Adrenal gland (tissue), 5 donors: ENCODE measurements at regions not wholly inside any gene's neighbourhood (a gene's known extent, or its start where the extent isn't known, plus 50 kb on each side); places are given as distances from the start of the nearest gene placed in this dataset.

Experiments used
- CTCF ChIP-seq, 6 experiments: fragments of 450-650 bp in 4 of 6; fragments of 200-600 bp in 2 of 6; sonication (generic) in 1 of 6; IDR thresholded peaks; 1 replicate in 5 of 6; 2 replicates in 1 of 6; pipeline versions ENCODE4 v1.5.1 to v1.8.0; 2016 to 2021; ENCODE audit warnings: antibody characterized with exemption in 6 of 6, mild to moderate bottlenecking in 2 of 6, moderate library complexity in 1 of 6
- POLR2A ChIP-seq, 2 donors: fragments of 450-650 bp; IDR thresholded peaks; one replicate each; pipeline ENCODE4 v1.6.1; 2017; ENCODE audit warnings: antibody characterized with exemption in 2 of 2, mild to moderate bottlenecking in 2 of 2, moderate library complexity in 1 of 2
- donor health status: DM: no; HTN: no; CAD: no.

- TF ChIP-seq CTCF (IDR thresholded peaks at IDR 0.05) (no peak), POLR2A (IDR thresholded peaks at IDR 0.05) (no peak)
Observed at GRCh38 chr5:66252849-66253248, 108.7 kb downstream of the SREK1 start.
